H9 (cell line): ENCODE measurements at regions not wholly inside any gene's neighbourhood (a gene's known extent, or its start where the extent isn't known, plus 50 kb on each side); places are given as distances from the start of the nearest gene placed in this dataset.

Source experiments
- DNase-seq: peaks from one replicate; pipeline ENCODE4 v3.0.0-alpha.2; 2017
- H2AFZ ChIP-seq: one replicate; pipeline ENCODE4 v1.6.1; 2013; ENCODE audit warnings: mild to moderate bottlenecking, low read length, control low read depth, moderate library complexity
- H2AK5ac ChIP-seq: 2 replicates; pipeline ENCODE4 v1.6.1; 2013; ENCODE audit warnings: low read length, control low read depth, mixed read lengths; ENCODE audit not compliant: insufficient read length
- H2BK120ac ChIP-seq: one replicate; pipeline ENCODE4 v1.6.1; 2013; ENCODE audit warnings: low read depth, mild to moderate bottlenecking, low read length, control low read depth, inconsistent platforms; ENCODE audit not compliant: poor library complexity, severe bottlenecking
- H2BK12ac ChIP-seq: 2 replicates; pipeline ENCODE4 v1.6.1; 2013; ENCODE audit warnings: low read length, control low read depth, mixed read lengths, low read depth; ENCODE audit not compliant: insufficient read length
- H2BK15ac ChIP-seq: 2 replicates; pipeline ENCODE4 v1.6.1; 2013; ENCODE audit warnings: low read depth, low read length, control low read depth
- H2BK20ac ChIP-seq: one replicate; pipeline ENCODE4 v1.6.1; 2013; ENCODE audit warnings: low read depth, mild to moderate bottlenecking, low read length, control low read depth, inconsistent platforms; ENCODE audit not compliant: poor library complexity, severe bottlenecking
- H2BK5ac ChIP-seq: 2 replicates; pipeline ENCODE4 v1.6.1; 2013; ENCODE audit warnings: low read length, control low read depth, mixed read lengths; ENCODE audit not compliant: insufficient read length
- H3K14ac ChIP-seq: 2 replicates; pipeline ENCODE4 v1.6.1; 2013; ENCODE audit warnings: low read length, control low read depth; ENCODE audit not compliant: insufficient read depth
- H3K18ac ChIP-seq: 2 replicates; pipeline ENCODE4 v1.6.1; 2013; ENCODE audit warnings: low read depth, mild to moderate bottlenecking, mixed read lengths, low read length, control low read depth; ENCODE audit not compliant: insufficient read length
- H3K23ac ChIP-seq: 2 replicates; pipeline ENCODE4 v1.6.1; 2013; ENCODE audit warnings: low read length, control low read depth, mixed read lengths, low read depth; ENCODE audit not compliant: insufficient read length
- H3K23me2 ChIP-seq: 2 replicates; pipeline ENCODE4 v1.6.1; 2013; ENCODE audit warnings: low read depth, mild to moderate bottlenecking, mixed read lengths, low read length, control low read depth; ENCODE audit not compliant: insufficient read length, poor library complexity, severe bottlenecking
- H3K27ac ChIP-seq: 2 replicates; pipeline ENCODE4 v1.5.1; 2013; ENCODE audit warnings: low read length, control low read depth, mixed read lengths, low read depth; ENCODE audit not compliant: insufficient read length
- H3K27me3 ChIP-seq: 2 replicates; pipeline ENCODE4 v1.6.1; 2013; ENCODE audit warnings: low read length, control low read depth, inconsistent platforms; ENCODE audit not compliant: insufficient read depth
- H3K4ac ChIP-seq: 2 replicates; pipeline ENCODE4 v1.6.1; 2013; ENCODE audit warnings: low read depth, mild to moderate bottlenecking, control low read depth, inconsistent platforms, low read length, moderate library complexity
- H3K4me1 ChIP-seq: 2 replicates; pipeline ENCODE4 v1.6.1; 2013; ENCODE audit warnings: low read length, control low read depth, inconsistent platforms; ENCODE audit not compliant: insufficient read depth
- H3K4me2 ChIP-seq: 2 replicates; pipeline ENCODE4 v1.6.1; 2013; ENCODE audit warnings: low read length, control low read depth, mixed read lengths; ENCODE audit not compliant: insufficient read length, insufficient read depth
- H3K56ac ChIP-seq: 2 replicates; pipeline ENCODE4 v1.6.1; 2013; ENCODE audit warnings: low read depth, mild to moderate bottlenecking, mixed read lengths, low read length, control low read depth; ENCODE audit not compliant: insufficient read length
- H3K79me1 ChIP-seq: 2 replicates; pipeline ENCODE4 v1.6.1; 2013; ENCODE audit warnings: low read depth, mild to moderate bottlenecking, moderate library complexity, low read length, control low read depth, inconsistent platforms; ENCODE audit not compliant: insufficient read depth, poor library complexity, severe bottlenecking
- H3K79me2 ChIP-seq: 2 replicates; pipeline ENCODE4 v1.6.1; 2013; ENCODE audit warnings: low read length, control low read depth, inconsistent platforms; ENCODE audit not compliant: insufficient read depth
- H3K9ac ChIP-seq: 2 replicates; pipeline ENCODE4 v1.6.1; 2013; ENCODE audit warnings: low read length, control low read depth, mixed read lengths; ENCODE audit not compliant: insufficient read length; ENCODE audit errors: extremely low read depth
- H3K9me3 ChIP-seq: one replicate; pipeline ENCODE4 v1.6.1; 2013; ENCODE audit warnings: low read depth, low read length, inconsistent platforms; ENCODE audit not compliant: control insufficient read depth
- H3T11ph ChIP-seq: one replicate; pipeline ENCODE4 v1.6.1; 2013; ENCODE audit warnings: mild to moderate bottlenecking, low read length, control low read depth, inconsistent platforms
- H4K20me1 ChIP-seq: one replicate; pipeline ENCODE4 v1.6.1; 2013; ENCODE audit not compliant: control insufficient read depth, insufficient read length, insufficient read depth
- H4K5ac ChIP-seq: 2 replicates; pipeline ENCODE4 v1.6.1; 2013; ENCODE audit warnings: low read depth, mild to moderate bottlenecking, mixed read lengths, low read length, control low read depth; ENCODE audit not compliant: insufficient read length
- H4K8ac ChIP-seq: replicated peaks from 2 replicates; pipeline ENCODE4 v1.6.1; 2013; ENCODE audit warnings: low read length, control low read depth, mixed read lengths, low read depth; ENCODE audit not compliant: insufficient read length
- H4K91ac ChIP-seq: 2 replicates; pipeline ENCODE4 v1.6.1; 2013; ENCODE audit warnings: low read depth, mild to moderate bottlenecking, moderate library complexity, mixed read lengths, low read length, control low read depth; ENCODE audit not compliant: insufficient read length
- H3K27ac Mint-ChIP-seq, 3 experiments: 2 replicates in 2 of 3; 3 replicates in 1 of 3; pipeline ENCODE4 v1.8.0; 2020 to 2021; ENCODE audit warnings: mixed read lengths in 3 of 3, mild to moderate bottlenecking in 1 of 3, moderate library complexity in 1 of 3
- H3K27me3 Mint-ChIP-seq: 2 replicates; pipeline ENCODE4 v1.8.0; 2021; ENCODE audit warnings: low read depth, mild to moderate bottlenecking, moderate library complexity, mixed read lengths
- H3K36me3 Mint-ChIP-seq, 3 experiments: 2 replicates in 2 of 3; 3 replicates in 1 of 3; pipeline ENCODE4 v1.8.0; 2020 to 2021; ENCODE audit warnings: low read depth in 3 of 3, mixed read lengths in 3 of 3; ENCODE audit not compliant: insufficient read depth in 1 of 3
- H3K4me1 Mint-ChIP-seq, 2 experiments: 2 replicates each; pipeline ENCODE4 v1.8.0; 2020; ENCODE audit warnings: mixed read lengths in 2 of 2
- H3K4me3 Mint-ChIP-seq, 2 experiments: 2 replicates in 1 of 2; 3 replicates in 1 of 2; pipeline ENCODE4 v1.8.0; 2020 to 2021; ENCODE audit warnings: mild to moderate bottlenecking in 2 of 2, mixed read lengths in 2 of 2, moderate library complexity in 1 of 2
- H3K9me3 Mint-ChIP-seq, 2 experiments: 2 replicates in 1 of 2; 3 replicates in 1 of 2; pipeline ENCODE4 v1.8.0; 2020; ENCODE audit warnings: mild to moderate bottlenecking in 2 of 2, mixed read lengths in 2 of 2, moderate library complexity in 1 of 2
- CTCF ChIP-seq: fragments of 200-600 bp; sonication (generic); conservative IDR thresholded peaks from 3 replicates; pipeline ENCODE4 v1.8.0; 2021; ENCODE audit warnings: antibody characterized with exemption, mild to moderate bottlenecking
- WGBS: extraction: QIAGEN DNeasy Blood & Tissue Kit; methylation state at CpG from one replicate; pipeline ENCODE4 v1.1.7; 2013; ENCODE audit warnings: missing lambda C conversion rate, low lambda C conversion rate, mixed read lengths; ENCODE audit not compliant: insufficient read length; ENCODE audit errors: extremely low coverage; 5-methylcytosine and 5-hydroxymethylcytosine counted together

GRCh38 chr2:105521616-105522015, 122.8 kb upstream of the FHL2 start:
- H3K27me3 ChIP-seq = no peaks in the 10 kb centered on the region; the same call in 1 of the 2 replicates
- H3K4me1 ChIP-seq = no peaks in the 10 kb centered on the region
- no peak overlapping the region for H2BK5ac ChIP-seq
- Mint-ChIP-seq H3K4me1 (no peaks in the 10 kb centered on the region), H3K27me3 (peaks cover 2% of the 10 kb centered on the region; the same call in 1 of the 2 replicates), H3K9me3 (no peaks in the 10 kb centered on the region; a peak in 1 of 5 replicates), H3K27ac (no peak overlapping the region), H3K36me3 (no peaks in the 10 kb centered on the region), H3K4me3 (no peak overlapping the region)
- no peak overlapping the region for H4K5ac ChIP-seq
- H4K91ac ChIP-seq = no peak overlapping the region
- TF ChIP-seq CTCF = no peak
- no peaks in the 10 kb centered on the region for H3K23me2 ChIP-seq
- H4K20me1 ChIP-seq = no peaks in the 10 kb centered on the region
- H3T11ph ChIP-seq = no peak overlapping the region
- H3K14ac ChIP-seq = no peak overlapping the region
- H3K18ac ChIP-seq = no peak overlapping the region
- no peak overlapping the region for H3K23ac ChIP-seq
- no peaks in the 10 kb centered on the region for H3K79me1 ChIP-seq
- no peak overlapping the region for H2BK12ac ChIP-seq
- no peak overlapping the region for H2BK120ac ChIP-seq
- no peak for DNase-seq
- no peak overlapping the region for H3K4ac ChIP-seq
- no peak overlapping the region for H2AK5ac ChIP-seq
- H3K79me2 ChIP-seq = no peaks in the 10 kb centered on the region
- no peak overlapping the region for H3K56ac ChIP-seq
- H2BK20ac ChIP-seq = no peak overlapping the region
- WGBS = no CpG with 5 or more reads among the region's 6 CpGs
- H2AFZ ChIP-seq = no peak overlapping the region
- H2BK15ac ChIP-seq = no peak overlapping the region
- no peak overlapping the region for H4K8ac ChIP-seq
- no peaks in the 10 kb centered on the region for H3K9me3 ChIP-seq
- H3K9ac ChIP-seq = no peak overlapping the region
- no peak overlapping the region for H3K27ac ChIP-seq
- H3K4me2 ChIP-seq = no peak overlapping the region
